Left colon (tissue), 2 donors: ENCODE measurements at regions not wholly inside any gene's neighbourhood (a gene's known extent, or its start where the extent isn't known, plus 50 kb on each side); places are given as distances from the start of the nearest gene placed in this dataset.
"Not testable (repeated sequence)": the region's sequence is repeated elsewhere in the genome, so short reads cannot be mapped to it uniquely, and the experiment has no call there.

ENCODE experiments used
- ATAC-seq: fragments of 200-7000 bp; cut with Tn5 transposase; one replicate; pipeline ENCODE4 v1.9.1; 2020; ENCODE audit warnings: mild to moderate bottlenecking, moderate library complexity
- DNase-seq, 2 donors: peaks; one replicate each; pipeline ENCODE4 v3.0.0-alpha.2; 2020
- intact Hi-C, 2 donors: fragments of 100-400 bp; cut with DNase I in 1 of 2; cut with micrococcal nuclease in 1 of 2; formaldehyde crosslinking; loops; one replicate each; pipeline versions ENCODE4 v1.11.2 to v1.14.0; 2022; cut with DNase I, micrococcal nuclease
- donor health status: DM: no; HTN: no; CAD: no.
- donor health status: DM: yes; HTN: yes; CAD: no.

- ATAC-seq (peak; percentile 83), DNase-seq (peak; percentile 64 to 81)
- intact Hi-C loops: no loop called here
Observed at GRCh38 chr1:168466092-168466713, 77.6 kb downstream of the XCL2 start.

DNA sequence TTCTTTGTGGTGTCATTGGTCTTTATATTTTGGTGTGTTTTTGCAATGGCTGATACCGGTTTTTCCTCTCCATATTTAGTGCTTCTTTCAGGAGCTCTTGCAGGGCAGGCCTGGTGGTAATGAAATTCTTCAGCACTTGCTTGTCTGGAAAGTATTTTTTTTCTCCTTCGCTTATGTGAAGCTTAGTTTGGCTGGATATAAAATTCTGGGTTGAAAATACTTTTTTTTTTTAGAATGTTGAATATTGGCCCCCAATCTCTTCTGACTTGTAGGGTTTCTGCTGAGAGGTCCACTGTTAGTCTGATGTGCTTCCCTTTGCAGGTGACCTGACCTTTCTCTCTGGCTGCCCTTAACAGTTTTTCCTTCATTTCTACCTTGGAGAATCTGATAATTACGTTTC, 82.7 kb downstream of the XCL2 start:
- intact Hi-C loops, DNase-seq, ATAC-seq: not testable (repeated sequence)

GRCh38 chr1:168457296-168457695, 86.5 kb downstream of the XCL2 start:
- DNase-seq, intact Hi-C loops: not testable (repeated sequence)
- peak; percentile 70 for ATAC-seq

DNA sequence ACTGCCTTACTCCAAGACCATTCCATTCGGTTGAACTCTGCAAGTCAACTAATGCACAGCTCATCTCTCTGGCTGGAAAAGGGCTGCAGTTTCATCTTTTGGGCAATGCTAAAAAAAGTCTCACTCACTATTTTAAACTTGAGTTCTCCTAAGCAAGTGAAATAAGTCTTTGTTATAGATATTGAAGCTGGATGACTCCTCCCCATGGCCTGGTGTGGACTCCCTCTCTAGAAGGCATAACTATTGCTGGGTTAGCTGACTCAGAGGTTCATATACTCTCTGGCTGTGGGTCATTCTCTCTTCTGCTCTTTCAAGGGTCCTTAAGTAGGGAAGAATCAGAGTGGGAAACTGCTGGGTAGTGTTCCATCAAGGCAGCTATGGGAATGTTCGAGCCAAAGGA, 88.0 kb downstream of the XCL2 start:
- intact Hi-C loops: no loop called here
- ATAC-seq: no peak
- no peak for DNase-seq

DNA sequence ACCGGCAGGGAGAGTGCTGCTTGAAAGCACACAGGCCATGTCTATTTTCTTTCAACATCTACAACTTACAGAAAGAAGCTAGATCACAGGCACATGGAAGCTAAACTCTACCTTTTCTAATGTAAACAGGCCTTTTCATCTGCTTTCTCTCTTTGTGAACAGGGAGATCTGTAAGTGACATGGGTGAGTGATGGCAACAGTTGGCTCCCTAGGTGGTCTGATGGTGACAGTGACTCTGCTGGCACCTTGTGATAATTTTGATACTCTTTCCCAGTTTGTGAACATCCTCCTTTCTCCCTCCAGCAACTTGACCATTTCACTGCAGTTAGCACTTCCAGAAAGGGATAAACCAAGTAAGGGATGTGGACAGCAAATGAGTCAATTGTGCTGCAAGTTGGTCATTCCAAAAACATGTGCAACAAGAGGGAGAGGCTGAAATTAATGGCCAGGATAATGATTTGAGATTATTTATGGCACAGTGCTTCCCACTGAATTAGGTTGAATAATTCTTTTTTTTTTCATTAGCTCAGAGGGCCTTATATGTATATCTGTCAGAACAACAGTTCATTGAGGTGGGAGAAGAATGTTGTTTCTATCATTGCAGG, 89.5 kb downstream of the XCL2 start:
- intact Hi-C loops: no loop called here
- ATAC-seq: no peak
- DNase-seq: no peak

DNA sequence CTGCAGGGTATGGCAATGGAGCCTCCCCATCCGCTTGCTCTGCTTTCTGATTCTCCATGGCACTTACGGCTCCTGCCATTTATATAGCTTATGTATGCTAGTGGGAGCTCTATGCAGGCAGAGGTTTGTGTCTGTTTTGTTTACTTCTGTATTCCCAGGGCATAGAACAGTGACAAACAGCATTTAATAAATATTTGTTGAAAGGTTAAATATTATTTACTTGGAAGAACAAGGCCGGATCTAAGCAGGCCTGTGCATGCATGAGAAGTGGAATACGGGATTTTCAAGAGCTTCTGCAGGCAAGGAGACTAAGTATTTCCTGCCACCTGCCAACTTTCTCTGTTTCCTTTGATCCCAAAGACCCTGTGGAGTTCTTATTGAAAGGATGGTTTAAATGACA, 90.7 kb downstream of the XCL2 start:
- ATAC-seq: no peak
- intact Hi-C loops: no loop called here
- no peak for DNase-seq

DNA sequence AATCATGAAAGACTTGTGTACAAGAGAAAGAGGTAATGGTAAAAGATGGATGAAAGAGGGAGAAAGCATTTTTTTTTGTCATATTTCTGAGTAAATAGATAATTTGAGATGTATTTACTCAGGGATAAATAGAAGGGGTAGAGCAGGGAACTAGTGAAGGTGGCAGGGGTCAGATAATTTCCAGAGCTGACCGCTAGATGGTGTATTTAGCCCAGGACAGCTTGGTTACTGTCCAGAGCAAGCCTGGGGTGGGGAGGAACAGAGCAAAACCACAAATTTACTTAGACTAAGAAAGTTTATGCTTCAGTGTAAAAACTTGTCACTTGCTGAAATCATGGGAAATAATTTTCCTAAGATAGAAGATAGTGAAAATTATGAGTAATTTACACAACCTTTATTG, 91.5 kb downstream of the XCL2 start:
- DNase-seq (no peak), ATAC-seq (no peak)
- intact Hi-C loops: no loop called here

DNA sequence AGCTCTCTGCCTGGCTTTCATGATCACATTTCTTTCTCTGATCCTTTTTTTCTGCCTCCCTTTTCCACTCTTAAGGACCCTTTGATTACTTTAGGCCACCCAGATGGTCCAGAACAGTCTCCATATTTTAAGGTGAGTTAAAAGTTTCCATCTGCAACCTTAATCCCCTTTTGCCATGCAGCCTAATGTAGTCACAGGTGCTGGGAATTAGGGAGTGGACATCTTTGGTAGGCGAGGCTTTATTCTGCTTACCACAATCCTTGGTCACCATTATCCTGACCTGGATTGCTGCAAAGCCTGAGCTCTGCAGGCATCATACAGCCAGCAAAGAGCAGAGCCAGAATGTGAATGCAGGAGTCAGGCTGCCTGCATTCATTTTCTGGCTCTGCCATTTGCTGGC, 95.9 kb downstream of the XCL2 start:
- intact Hi-C loops: no loop called here
- DNase-seq: no peak
- ATAC-seq: no peak

DNA sequence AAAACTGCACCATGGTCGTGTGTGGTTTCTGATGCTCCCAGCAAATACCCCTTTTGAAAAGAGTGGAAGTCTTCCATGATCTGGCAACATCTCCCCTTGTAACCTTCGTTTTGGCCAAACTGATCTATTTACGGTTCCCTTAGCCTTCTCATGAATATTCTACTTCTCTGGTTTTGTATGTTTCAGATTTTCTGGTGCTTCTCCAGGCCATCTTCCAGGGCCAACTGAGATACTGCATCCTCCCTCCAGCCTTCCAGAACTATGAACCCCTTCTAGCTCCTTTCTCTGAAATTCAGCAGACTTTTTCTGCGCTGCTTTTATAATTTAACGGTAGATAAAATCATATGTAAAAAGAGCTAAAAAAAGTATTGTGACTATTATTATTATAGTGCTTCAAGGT, 97.7 kb downstream of the XCL2 start:
- DNase-seq (no peak), ATAC-seq (no peak)
- intact Hi-C loops: no loop called here

DNA sequence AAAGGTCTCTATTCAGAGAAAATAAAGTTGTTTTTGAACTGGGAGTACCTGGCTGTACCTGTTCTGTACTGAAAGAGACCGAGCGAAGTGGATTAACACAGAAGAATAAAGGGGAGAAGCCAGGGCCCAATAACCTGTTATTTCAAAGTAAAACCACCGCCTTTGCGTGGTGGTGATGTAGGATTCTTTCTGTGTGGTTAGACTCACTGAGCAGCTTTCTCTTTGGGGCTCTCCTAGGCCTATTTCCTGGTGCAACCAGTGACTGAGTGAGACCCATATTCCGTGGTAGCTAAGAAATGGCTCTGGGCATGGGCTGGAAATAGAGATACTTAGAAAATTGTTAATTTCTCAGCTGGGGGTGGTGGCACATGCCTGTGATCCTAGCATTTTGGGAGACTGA, 99.9 kb downstream of the XCL2 start:
- no peak for DNase-seq
- intact Hi-C loops: loop anchor here in 1 of 2 donors (5.0 kb wide), 1 partner anchor 128 kb away; no protein-coding TSS in a partner anchor
- ATAC-seq: no peak

DNA sequence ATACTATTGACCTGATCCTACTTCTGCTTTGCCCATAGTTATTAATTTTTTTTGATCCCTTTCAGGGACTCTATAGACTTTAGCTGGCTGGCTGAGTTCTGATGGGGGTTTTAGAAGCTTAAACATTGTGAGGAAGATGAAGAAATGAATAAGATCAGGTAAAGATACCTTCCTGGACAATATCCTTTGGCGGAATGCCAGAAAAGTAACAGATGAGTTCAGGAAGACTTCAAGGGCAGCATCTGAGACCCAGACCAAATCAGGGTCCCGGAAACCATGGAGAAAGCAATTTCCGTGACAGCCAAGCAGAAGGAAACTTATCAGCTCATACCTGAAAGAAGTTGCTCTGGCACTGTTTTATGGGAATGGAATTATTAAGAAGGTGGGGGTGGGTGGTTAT, 100.4 kb downstream of the XCL2 start:
- intact Hi-C loops: loop anchor here in 1 of 2 donors (5.0 kb wide), 1 partner anchor 129 kb away; no protein-coding TSS in a partner anchor
- DNase-seq (no peak), ATAC-seq (no peak)

GRCh38 chr1:168442931-168443330, 100.9 kb downstream of the XCL2 start:
- DNase-seq: no peak
- ATAC-seq: no peak
- intact Hi-C loops: loop anchor here in 1 of 2 donors (5.0 kb wide), 1 partner anchor 129 kb away; no protein-coding TSS in a partner anchor

DNA sequence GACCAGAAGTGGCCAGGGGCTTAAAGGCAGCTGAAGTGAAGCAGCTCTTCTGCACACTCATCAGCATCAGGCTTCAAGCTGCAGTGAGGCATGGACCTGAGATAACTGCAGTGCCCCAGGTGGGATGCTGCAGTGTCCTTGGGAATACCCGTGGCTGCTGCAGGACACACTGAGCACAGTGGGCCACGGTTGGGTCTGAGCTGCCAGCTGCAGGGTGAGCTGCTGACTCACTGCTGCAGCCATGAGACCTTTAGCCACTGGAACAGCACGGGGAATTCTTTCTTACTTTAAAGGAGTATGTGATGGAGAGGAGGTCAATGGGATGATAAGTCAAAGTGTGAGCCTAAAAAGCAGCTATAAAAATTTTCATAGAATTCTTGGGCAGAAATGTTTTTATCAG, 102.1 kb downstream of the XCL2 start:
- ATAC-seq (no peak), DNase-seq (no peak)
- intact Hi-C loops: loop anchor here in 1 of 2 donors (5.0 kb wide), 1 partner anchor 131 kb away; no protein-coding TSS in a partner anchor

- intact Hi-C loops: loop anchor here in 1 of 2 donors (5.0 to 10.0 kb wide), 2 partner anchors 95 to 133 kb away; no protein-coding TSS in a partner anchor
- DNase-seq: peak; percentile 61 to 81
Observed at GRCh38 chr1:168439456-168440375, 104.1 kb downstream of the XCL2 start.

GRCh38 chr1:168438626-168439025, 105.2 kb downstream of the XCL2 start:
- no peak for DNase-seq
- intact Hi-C loops: loop anchor here in 1 of 2 donors (10.0 kb wide), 1 partner anchor 94 kb away; no protein-coding TSS in a partner anchor

More at GRCh38 chr1:168439456-168440375, 104.1 kb downstream of the XCL2 start:
- peak; percentile 87 for ATAC-seq

GRCh38 chr1:168437821-168438220, 106.0 kb downstream of the XCL2 start:
- DNase-seq (no peak), ATAC-seq (no peak)
- intact Hi-C loops: loop anchor here in 1 of 2 donors (10.0 kb wide), 1 partner anchor 93 kb away; no protein-coding TSS in a partner anchor

More at GRCh38 chr1:168438626-168439025, 105.2 kb downstream of the XCL2 start:
- no peak for ATAC-seq

GRCh38 chr1:168435439-168435838, 108.4 kb downstream of the XCL2 start:
- no peak for ATAC-seq
- intact Hi-C loops: loop anchor here in 1 of 2 donors (10.0 kb wide), 1 partner anchor 91 kb away; no protein-coding TSS in a partner anchor

DNA sequence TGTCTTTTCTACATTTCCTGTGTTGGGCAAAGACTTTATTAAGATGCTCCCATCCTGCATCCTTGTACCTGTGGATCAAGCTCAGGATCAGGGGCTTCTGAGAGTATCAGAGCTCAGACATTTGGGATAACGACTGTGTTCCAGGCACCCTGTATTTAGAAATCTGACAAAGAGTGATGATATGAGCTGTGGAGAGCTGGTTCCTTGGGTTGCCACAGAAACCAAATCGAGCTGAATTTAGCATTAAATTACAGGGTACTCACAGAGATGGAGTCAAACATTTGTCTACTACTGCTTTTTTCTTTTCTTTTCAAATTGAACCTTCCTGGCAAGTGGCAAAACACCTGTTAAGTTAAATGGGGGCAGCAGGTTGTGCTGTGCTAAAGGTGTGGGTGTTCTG, 110.6 kb downstream of the XCL2 start:
- DNase-seq: no peak
- intact Hi-C loops: loop anchor here in 1 of 2 donors (10.0 kb wide), 1 partner anchor 88 kb away; no protein-coding TSS in a partner anchor
- ATAC-seq: no peak

More at GRCh38 chr1:168435439-168435838, 108.4 kb downstream of the XCL2 start:
- DNase-seq: no peak

DNA sequence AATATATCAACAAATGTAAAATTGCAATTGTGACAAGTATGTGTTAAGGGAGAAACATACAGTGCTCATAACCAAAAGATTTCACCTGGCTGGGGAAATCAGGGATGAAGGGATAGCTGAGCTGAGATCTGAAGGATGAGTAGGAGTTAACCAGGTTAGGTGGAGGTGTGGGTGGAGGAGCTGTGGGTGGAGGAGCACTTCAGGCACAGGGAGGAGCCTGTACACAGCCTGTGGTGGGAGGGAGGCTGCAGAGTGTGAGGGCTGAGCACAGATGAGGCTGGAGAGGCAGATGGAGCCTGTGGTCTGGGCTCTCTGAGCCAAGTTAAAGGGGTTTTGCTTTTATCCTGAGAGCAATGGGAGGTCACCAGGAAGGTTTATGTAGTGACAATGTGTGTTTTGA, 111.9 kb downstream of the XCL2 start:
- DNase-seq (no peak), ATAC-seq (no peak)
- intact Hi-C loops: loop anchor here in 1 of 2 donors (10.0 kb wide), 1 partner anchor 87 kb away; no protein-coding TSS in a partner anchor
